B cell (primary cell): ENCODE measurements at regions not wholly inside any gene's neighbourhood (a gene's known extent, or its start where the extent isn't known, plus 50 kb on each side); places are given as distances from the start of the nearest gene placed in this dataset.

Experiments used
- ATAC-seq: fragments of 200-7000 bp; cut with Tn5 transposase; one replicate; pipeline ENCODE4 v1.10.0; 2021; ENCODE audit warnings: low read depth, mild to moderate bottlenecking, moderate number of reproducible peaks, moderate library complexity
- CTCF ChIA-PET: fragments of 350-600 bp; sonication (Branson Sonifier 250); formaldehyde crosslinking; loops from one replicate; lab custom pipeline; 2021; ENCODE audit warnings: antibody characterized with exemption, inconsistent platforms; lab: Charles Lee
- POLR2A ChIA-PET: fragments of 350-600 bp; sonication (Branson Sonifier 250); formaldehyde crosslinking; loops from one replicate; lab custom pipeline; 2021; ENCODE audit warnings: antibody characterized with exemption; lab: Charles Lee
- DNase-seq: peaks from one replicate; pipeline ENCODE4 v3.0.0; 2013
- H2AFZ ChIP-seq: 2 replicates; pipeline ENCODE4 v1.6.1; 2012; ENCODE audit warnings: mild to moderate bottlenecking, low read depth, low read length; ENCODE audit not compliant: insufficient read depth, poor library complexity, severe bottlenecking
- H3K27ac ChIP-seq, 2 donors: 1 replicate in 1 of 2; 2 replicates in 1 of 2; pipeline ENCODE4 v1.5.1; 2012 to 2013; ENCODE audit warnings: low read length in 2 of 2, mild to moderate bottlenecking in 2 of 2, moderate library complexity in 1 of 2
- H3K27me3 ChIP-seq, 4 experiments: fragments of 200-600 bp in 1 of 4; sonication (generic) in 1 of 4; replicated peaks in 1 of 4; 1 replicate in 2 of 4; 2 replicates in 2 of 4; pipeline versions ENCODE4 v1.6.1 to v1.7.0; 2013 to 2016; ENCODE audit warnings: low read length in 3 of 4, mild to moderate bottlenecking in 2 of 4, mixed read lengths in 1 of 4, moderate library complexity in 1 of 4; ENCODE audit not compliant: insufficient read depth in 4 of 4, control insufficient read depth in 3 of 4; ENCODE audit errors: control extremely low read depth in 1 of 4
- H3K36me3 ChIP-seq, 2 experiments: replicated peaks in 1 of 2; 1 replicate in 1 of 2; 2 replicates in 1 of 2; pipeline versions ENCODE4 v1.6.1 to v1.7.1; 2013; ENCODE audit warnings: low read length in 1 of 2; ENCODE audit not compliant: insufficient read depth in 2 of 2, control insufficient read depth in 1 of 2; ENCODE audit errors: control extremely low read depth in 1 of 2, extremely low read depth in 1 of 2
- H3K4me1 ChIP-seq, 2 donors: fragments of 200-600 bp in 1 of 2; sonication (generic) in 1 of 2; 1 replicate in 1 of 2; 2 replicates in 1 of 2; pipeline versions ENCODE4 v1.5.1 to v1.6.1; 2013 to 2017; ENCODE audit warnings: low read length in 2 of 2; ENCODE audit not compliant: control insufficient read depth in 2 of 2, insufficient read depth in 2 of 2
- H3K4me2 ChIP-seq: replicated peaks from 2 replicates; pipeline ENCODE3; 2012; ENCODE audit warnings: mild to moderate bottlenecking, low read depth, low read length; ENCODE audit not compliant: poor library complexity, severe bottlenecking
- H3K4me3 ChIP-seq, 5 experiments: fragments of 200-600 bp in 1 of 5; sonication (generic) in 1 of 5; 1 replicate in 3 of 5; 2 replicates in 2 of 5; pipeline versions ENCODE4 v1.5.1 to v1.7.0; 2011 to 2016; ENCODE audit warnings: low read length in 4 of 5, mild to moderate bottlenecking in 4 of 5, low read depth in 2 of 5, control low read depth in 1 of 5, moderate library complexity in 1 of 5; ENCODE audit not compliant: insufficient read depth in 1 of 5; ENCODE audit errors: control extremely low read depth in 1 of 5, extremely low read depth in 1 of 5
- H3K79me2 ChIP-seq: fragments of 200-600 bp; sonication (generic); one replicate; pipeline ENCODE4 v1.6.0; 2016; ENCODE audit warnings: low read length; ENCODE audit not compliant: control insufficient read depth, insufficient read depth
- H3K9ac ChIP-seq: fragments of 200-600 bp; sonication (generic); 2 replicates; pipeline ENCODE4 v1.6.1; 2017; ENCODE audit warnings: mild to moderate bottlenecking, low read length, moderate library complexity
- H3K9me3 ChIP-seq, 3 donors: one replicate each; pipeline versions ENCODE4 v1.6.1 to v1.7.1; 2013; ENCODE audit warnings: low read length in 2 of 3; ENCODE audit not compliant: control insufficient read depth in 2 of 3, insufficient read depth in 1 of 3; ENCODE audit errors: control extremely low read depth in 1 of 3
- H4K20me1 ChIP-seq: 2 replicates; pipeline ENCODE4 v1.6.0; 2012; ENCODE audit warnings: mild to moderate bottlenecking, low read length; ENCODE audit not compliant: insufficient read depth, control insufficient read depth, poor library complexity, severe bottlenecking
- H3K27ac Mint-ChIP-seq: one replicate; pipeline ENCODE4 v1.8.0; 2021; ENCODE audit warnings: mixed read lengths
- H3K27me3 Mint-ChIP-seq: one replicate; pipeline ENCODE4 v1.8.0; 2021; ENCODE audit warnings: mixed read lengths
- H3K4me1 Mint-ChIP-seq: one replicate; pipeline ENCODE4 v1.8.0; 2021; ENCODE audit warnings: mixed read lengths
- H3K4me3 Mint-ChIP-seq: one replicate; pipeline ENCODE4 v1.8.0; 2021; ENCODE audit warnings: mixed read lengths
- H3K9me3 Mint-ChIP-seq: one replicate; pipeline ENCODE4 v1.8.0; 2022; ENCODE audit warnings: mixed read lengths; ENCODE audit not compliant: insufficient read depth
- CTCF ChIP-seq: fragments of 200-600 bp; IDR thresholded peaks from one replicate; pipeline ENCODE4 v1.8.0; 2022; ENCODE audit warnings: antibody characterized with exemption, mild to moderate bottlenecking
- EZH2 ChIP-seq: IDR thresholded peaks from 2 replicates; pipeline ENCODE4 v1.6.1; 2012; ENCODE audit warnings: borderline replicate concordance, low read depth, mild to moderate bottlenecking, moderate library complexity, low read length; ENCODE audit not compliant: insufficient read depth, poor library complexity, severe bottlenecking
- WGBS: methylation state at CpG from one replicate; pipeline ENCODE4 v1.1.5; 2013; ENCODE audit warnings: missing lambda C conversion rate; ENCODE audit not compliant: insufficient coverage; 5-methylcytosine and 5-hydroxymethylcytosine counted together
- intact Hi-C: fragments of 100-400 bp; cut with micrococcal nuclease; formaldehyde crosslinking; loops from one replicate; pipeline ENCODE4 v1.10.0; 2022

DNA sequence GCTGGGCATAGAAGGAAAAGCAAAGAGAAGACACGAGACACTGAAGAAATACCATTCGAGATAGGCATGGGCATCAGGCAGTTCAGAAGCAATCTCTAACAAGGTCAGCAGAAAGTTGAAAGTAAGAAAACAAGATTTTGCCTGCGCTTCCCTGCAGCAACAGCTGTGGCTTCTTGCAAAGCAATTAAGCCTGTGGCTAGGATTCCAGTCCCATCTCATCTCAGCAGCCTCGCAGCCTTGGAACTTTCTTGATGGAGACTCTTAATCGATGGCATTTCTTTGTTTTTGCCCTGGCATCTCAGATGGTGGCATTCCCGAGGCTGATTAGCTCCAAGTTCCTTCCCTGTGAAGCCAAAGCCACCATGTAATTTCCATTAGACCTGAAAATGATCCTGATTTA lies 64.6 kb upstream of the SPAG17 start:
- H3K27ac Mint-ChIP-seq = no peak overlapping the region
- H3K4me1 Mint-ChIP-seq = no peaks in the 10 kb centered on the region
- ATAC-seq (no peak), DNase-seq (no peak)
- Histone ChIP-seq H3K4me3 (no peak overlapping the region), H3K9ac (no peak overlapping the region), H4K20me1 (no peaks in the 10 kb centered on the region), H3K4me1 (no peaks in the 10 kb centered on the region), H3K27me3 (no peaks in the 10 kb centered on the region), H3K36me3 (no peaks in the 10 kb centered on the region), H2AFZ (no peak overlapping the region), H3K27ac (no peak overlapping the region), H3K9me3 (no peaks in the 10 kb centered on the region), H3K4me2 (no peak overlapping the region), H3K79me2 (no peaks in the 10 kb centered on the region)
- intact Hi-C loops = no loop called here
- POLR2A ChIA-PET = no interaction called here
- peaks cover 8% of the 10 kb centered on the region for H3K27me3 Mint-ChIP-seq
- no peak for TF ChIP-seq CTCF
- no peak for TF ChIP-seq EZH2
- H3K4me3 Mint-ChIP-seq = no peak overlapping the region
- WGBS = 88% methylated on average over 5 of the region's 6 CpGs
- H3K9me3 Mint-ChIP-seq = no peaks in the 10 kb centered on the region
- CTCF ChIA-PET = no interaction called here

DNA sequence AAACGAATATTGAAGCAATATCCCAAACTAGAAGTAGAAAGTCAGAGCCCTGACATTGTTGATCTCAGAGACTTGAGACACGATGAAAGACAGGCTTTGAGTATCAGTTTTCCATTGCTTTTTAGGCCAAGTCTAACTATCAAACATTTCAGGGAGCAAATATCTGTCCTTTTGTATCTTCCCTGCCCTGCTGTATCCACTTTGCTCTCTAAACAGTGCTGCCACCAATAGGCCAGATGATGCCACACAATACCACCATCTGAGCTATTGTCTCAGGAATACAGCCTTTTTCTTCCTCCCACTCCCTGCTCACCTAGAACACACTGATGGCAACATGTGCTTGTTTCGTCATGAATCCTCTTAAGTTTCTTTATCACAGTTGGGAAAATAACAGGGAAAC lies 62.6 kb upstream of the SPAG17 start:
- Mint-ChIP-seq H3K4me1 (no peaks in the 10 kb centered on the region), H3K9me3 (no peaks in the 10 kb centered on the region), H3K27me3 (peaks cover 4% of the 10 kb centered on the region), H3K4me3 (no peak overlapping the region), H3K27ac (no peak overlapping the region)
- TF ChIP-seq CTCF (no peak), EZH2 (no peak)
- H3K9me3 ChIP-seq = no peaks in the 10 kb centered on the region
- no peaks in the 10 kb centered on the region for H3K27me3 ChIP-seq
- no peaks in the 10 kb centered on the region for H3K79me2 ChIP-seq
- intact Hi-C loops = no loop called here
- no peak for ATAC-seq
- H3K4me3 ChIP-seq = no peak overlapping the region
- ChIA-PET CTCF (no interaction called here), POLR2A (no interaction called here)
- no peaks in the 10 kb centered on the region for H3K4me1 ChIP-seq
- H3K4me2 ChIP-seq = no peak overlapping the region
- H3K36me3 ChIP-seq = no peaks in the 10 kb centered on the region
- no peaks in the 10 kb centered on the region for H4K20me1 ChIP-seq
- no peak overlapping the region for H3K27ac ChIP-seq
- no peak overlapping the region for H2AFZ ChIP-seq
- no peak overlapping the region for H3K9ac ChIP-seq
- WGBS = 72% methylated on average over 2 of the region's 3 CpGs
- DNase-seq = no peak
